Uterus (tissue), 3 donors: ENCODE measurements at regions not wholly inside any gene's neighbourhood (a gene's known extent, or its start where the extent isn't known, plus 50 kb on each side); places are given as distances from the start of the nearest gene placed in this dataset.

ENCODE experiments used
- DNase-seq, 2 donors: peaks; one replicate each; pipeline ENCODE4 v3.0.0-alpha.2; 2019 to 2020
- H3K27ac ChIP-seq, 2 donors: fragments of 200-600 bp; sonication (generic); 1 replicate in 1 of 2; 2 replicates in 1 of 2; pipeline ENCODE4 v1.5.1; 2016 to 2018
- H3K27me3 ChIP-seq, 2 donors: fragments of 200-600 bp; sonication (generic); one replicate each; pipeline ENCODE4 v1.5.1; 2018 to 2019; ENCODE audit warnings: control low read depth in 1 of 2
- H3K36me3 ChIP-seq, 2 donors: fragments of 200-600 bp; sonication (generic); one replicate each; pipeline ENCODE4 v1.5.1; 2019; ENCODE audit warnings: control low read depth in 1 of 2
- H3K4me1 ChIP-seq, 2 donors: fragments of 200-600 bp; sonication (generic); one replicate each; pipeline ENCODE4 v1.5.1; 2018 to 2019; ENCODE audit warnings: control low read depth in 1 of 2
- H3K4me3 ChIP-seq, 2 donors: fragments of 200-600 bp; sonication (generic); 1 replicate in 1 of 2; 2 replicates in 1 of 2; pipeline ENCODE4 v1.5.1; 2018 to 2019; ENCODE audit warnings: mild to moderate bottlenecking in 1 of 2
- H3K9me3 ChIP-seq, 2 donors: fragments of 200-600 bp; sonication (generic); one replicate each; pipeline ENCODE4 v1.5.1; 2019; ENCODE audit warnings: control low read depth in 1 of 2
- POLR2A ChIP-seq, 2 donors: fragments of 450-650 bp; IDR thresholded peaks; one replicate each; pipeline ENCODE4 v1.6.1; 2016; ENCODE audit warnings: antibody characterized with exemption in 2 of 2, mild to moderate bottlenecking in 1 of 2, moderate library complexity in 1 of 2
- intact Hi-C: fragments of 100-400 bp; cut with DNase I; formaldehyde crosslinking; loops from one replicate; pipeline ENCODE4 v1.15.1; 2023; ENCODE audit warnings: low total_unique reads
- TF ChIP-seq, protein P1 (sequence below), 4 experiments: fragments of 200-600 bp in 2 of 4; fragments of 450-650 bp in 2 of 4; sonication (generic) in 2 of 4; IDR thresholded peaks; one replicate each; pipeline ENCODE4 v1.5.1; 2016 to 2019; ENCODE audit warnings: antibody characterized with exemption in 4 of 4, mild to moderate bottlenecking in 2 of 4, moderate library complexity in 1 of 4
- donor health status: DM: yes; HTN: yes; CAD: no.

DNA sequence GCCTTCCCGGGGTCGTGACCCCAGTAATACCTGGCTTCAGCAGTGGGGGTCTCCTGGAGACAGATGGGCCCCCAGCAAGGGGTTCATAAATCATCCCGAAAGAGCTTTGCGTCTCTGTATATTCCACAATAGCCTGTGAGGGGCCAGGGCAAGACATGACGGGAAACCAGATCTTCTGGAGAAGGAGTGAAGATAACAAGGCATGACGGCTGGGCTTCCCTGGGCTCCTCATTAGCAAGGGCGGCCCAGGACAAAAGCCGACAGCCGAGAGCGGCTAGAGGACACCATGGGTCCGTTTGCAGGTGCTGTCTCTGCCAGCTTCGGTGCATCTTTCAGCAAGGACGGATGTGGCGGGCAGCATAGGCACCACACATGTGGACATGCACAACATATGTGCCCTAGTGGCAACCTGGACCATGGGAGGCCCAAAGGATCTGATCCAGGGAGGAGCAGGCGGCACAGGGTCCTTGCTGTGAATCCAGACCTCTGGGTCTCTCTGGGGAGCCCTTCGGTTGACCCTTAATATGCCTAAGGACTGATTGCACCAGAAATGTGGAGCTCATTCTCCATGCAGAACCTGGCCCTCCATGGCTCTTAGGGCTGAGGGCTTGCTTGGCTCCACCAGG lies 136.9 kb upstream of the FOXF1 start:
- TF ChIP-seq POLR2A (IDR thresholded peaks at IDR 0.05) = no peak
- TF ChIP-seq, protein P1, sequence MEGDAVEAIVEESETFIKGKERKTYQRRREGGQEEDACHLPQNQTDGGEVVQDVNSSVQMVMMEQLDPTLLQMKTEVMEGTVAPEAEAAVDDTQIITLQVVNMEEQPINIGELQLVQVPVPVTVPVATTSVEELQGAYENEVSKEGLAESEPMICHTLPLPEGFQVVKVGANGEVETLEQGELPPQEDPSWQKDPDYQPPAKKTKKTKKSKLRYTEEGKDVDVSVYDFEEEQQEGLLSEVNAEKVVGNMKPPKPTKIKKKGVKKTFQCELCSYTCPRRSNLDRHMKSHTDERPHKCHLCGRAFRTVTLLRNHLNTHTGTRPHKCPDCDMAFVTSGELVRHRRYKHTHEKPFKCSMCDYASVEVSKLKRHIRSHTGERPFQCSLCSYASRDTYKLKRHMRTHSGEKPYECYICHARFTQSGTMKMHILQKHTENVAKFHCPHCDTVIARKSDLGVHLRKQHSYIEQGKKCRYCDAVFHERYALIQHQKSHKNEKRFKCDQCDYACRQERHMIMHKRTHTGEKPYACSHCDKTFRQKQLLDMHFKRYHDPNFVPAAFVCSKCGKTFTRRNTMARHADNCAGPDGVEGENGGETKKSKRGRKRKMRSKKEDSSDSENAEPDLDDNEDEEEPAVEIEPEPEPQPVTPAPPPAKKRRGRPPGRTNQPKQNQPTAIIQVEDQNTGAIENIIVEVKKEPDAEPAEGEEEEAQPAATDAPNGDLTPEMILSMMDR (IDR thresholded peaks at IDR 0.05) = no peak
- Histone ChIP-seq H3K36me3 (no peaks in the 10 kb centered on the region), H3K4me1 (no peaks in the 10 kb centered on the region), H3K27me3 (no peaks in the 10 kb centered on the region), H3K9me3 (no peaks in the 10 kb centered on the region), H3K4me3 (no peak overlapping the region), H3K27ac (no peak overlapping the region)
- intact Hi-C loops = no loop called here
- no peak for DNase-seq

DNA sequence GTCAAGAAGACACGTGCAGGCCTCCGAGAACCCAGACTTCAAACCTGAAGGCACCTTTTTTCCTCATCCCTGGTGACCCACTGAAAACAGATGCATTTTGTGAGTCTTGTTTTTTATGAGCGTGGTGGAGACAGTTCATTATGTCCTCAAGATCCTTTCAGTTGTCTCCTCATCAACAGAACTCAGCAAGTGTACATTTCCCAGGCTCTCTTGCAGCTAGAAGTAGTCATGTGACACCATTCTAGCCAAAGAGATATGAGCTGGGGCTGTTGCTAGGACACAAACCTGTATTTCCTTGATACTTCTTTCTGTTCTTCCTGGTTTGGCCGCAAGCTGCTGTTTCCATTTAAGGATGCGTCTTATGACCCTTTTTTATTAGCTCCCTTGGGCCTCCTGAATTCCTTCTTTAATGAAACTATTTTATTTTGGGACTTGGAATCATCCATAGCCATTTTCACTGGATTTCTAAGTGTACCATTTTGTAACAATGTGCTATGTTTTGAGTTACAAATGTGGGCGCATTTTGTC lies 135.7 kb upstream of the FOXF1 start:
- intact Hi-C loops = no loop called here

DNA sequence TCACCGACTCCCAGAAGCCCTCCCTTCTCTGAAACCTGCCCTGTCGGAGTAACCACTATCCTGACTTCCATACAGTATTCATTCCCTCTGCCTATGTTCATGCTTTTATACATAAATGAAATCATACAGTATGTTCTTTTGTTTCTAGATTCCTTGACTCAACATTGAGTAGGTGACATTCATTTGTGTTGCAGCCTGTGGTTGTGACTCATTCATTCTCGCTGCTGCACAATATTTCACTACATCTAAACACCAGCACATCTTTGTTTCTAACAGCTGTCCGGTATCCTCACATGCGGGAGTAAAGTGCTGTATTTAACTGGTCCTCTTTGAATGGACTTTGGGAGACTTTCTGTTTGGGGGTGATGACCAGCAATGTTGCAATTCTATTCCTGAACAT lies 135.0 kb upstream of the FOXF1 start:
- no peak for DNase-seq
- H3K36me3 ChIP-seq = no peaks in the 10 kb centered on the region
- H3K9me3 ChIP-seq = no peaks in the 10 kb centered on the region
- H3K27me3 ChIP-seq = no peaks in the 10 kb centered on the region
- H3K4me1 ChIP-seq = no peaks in the 10 kb centered on the region
- TF ChIP-seq, protein P1 (IDR thresholded peaks at IDR 0.05) = no peak
- TF ChIP-seq POLR2A (IDR thresholded peaks at IDR 0.05) = no peak
- H3K4me3 ChIP-seq = no peak overlapping the region
- H3K27ac ChIP-seq = no peak overlapping the region
- intact Hi-C loops = no loop called here

More for the DNA sequence above, 135.7 kb upstream of the FOXF1 start:
- no peak overlapping the region for H3K4me3 ChIP-seq
- H3K27ac ChIP-seq = no peak overlapping the region
- TF ChIP-seq, protein P1 (IDR thresholded peaks at IDR 0.05) = no peak
- no peak for TF ChIP-seq POLR2A (IDR thresholded peaks at IDR 0.05)
- no peaks in the 10 kb centered on the region for H3K9me3 ChIP-seq
- H3K4me1 ChIP-seq = no peaks in the 10 kb centered on the region
- no peaks in the 10 kb centered on the region for H3K27me3 ChIP-seq
- H3K36me3 ChIP-seq = no peaks in the 10 kb centered on the region
- no peak for DNase-seq

DNA sequence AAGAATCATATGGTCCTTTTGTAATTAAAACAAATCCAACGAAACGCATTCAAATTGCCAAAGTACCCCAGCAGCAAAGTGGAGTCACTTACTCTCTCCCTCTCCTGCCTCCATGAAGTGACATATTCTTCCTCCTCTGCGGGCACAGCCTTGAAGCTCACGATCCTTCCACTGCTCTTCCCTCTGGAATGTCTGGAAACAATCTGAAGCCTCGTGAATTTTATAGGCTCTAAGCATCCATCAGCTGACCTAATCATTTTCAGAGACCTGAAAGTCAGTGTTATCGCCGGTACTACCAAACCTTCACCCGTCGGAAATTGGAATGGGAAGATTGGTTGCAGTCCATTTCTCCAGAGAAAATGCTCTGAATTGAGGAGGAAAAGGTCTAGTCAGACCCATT lies 134.5 kb upstream of the FOXF1 start:
- H3K27me3 ChIP-seq = no peaks in the 10 kb centered on the region
- H3K9me3 ChIP-seq = no peaks in the 10 kb centered on the region
- no peaks in the 10 kb centered on the region for H3K4me1 ChIP-seq
- H3K36me3 ChIP-seq = no peaks in the 10 kb centered on the region
- no peak overlapping the region for H3K27ac ChIP-seq
- intact Hi-C loops = no loop called here
- H3K4me3 ChIP-seq = no peak overlapping the region
- no peak for TF ChIP-seq POLR2A (IDR thresholded peaks at IDR 0.05)
- TF ChIP-seq, protein P1 (IDR thresholded peaks at IDR 0.05) = no peak
- DNase-seq = no peak

DNA sequence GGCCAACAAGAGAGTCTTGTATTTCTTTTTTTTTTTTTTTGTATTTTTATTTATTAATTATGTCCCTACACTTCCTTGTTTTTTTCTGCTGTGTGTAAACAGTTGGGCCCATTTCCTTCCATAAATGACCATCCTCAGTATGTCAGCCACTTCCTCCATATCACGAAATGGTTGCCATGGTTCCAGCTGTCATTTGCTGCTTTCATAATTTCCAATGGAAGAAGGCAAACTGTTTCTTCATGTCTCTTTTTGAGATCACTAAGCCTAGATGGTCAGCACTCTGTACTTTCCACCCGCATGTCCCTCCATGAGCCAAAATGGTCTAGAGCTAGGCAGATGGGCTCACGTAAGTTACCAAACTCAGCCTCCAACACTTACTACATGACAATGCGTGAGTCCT lies 133.5 kb upstream of the FOXF1 start:
- intact Hi-C loops = no loop called here
- H3K27ac ChIP-seq = no peak overlapping the region
- TF ChIP-seq, protein P1 (IDR thresholded peaks at IDR 0.05) = no peak
- no peak for TF ChIP-seq POLR2A (IDR thresholded peaks at IDR 0.05)

More for the DNA sequence above, 133.5 kb upstream of the FOXF1 start:
- H3K36me3 ChIP-seq = no peaks in the 10 kb centered on the region
- H3K4me1 ChIP-seq = no peaks in the 10 kb centered on the region
- H3K27me3 ChIP-seq = no peaks in the 10 kb centered on the region
- H3K9me3 ChIP-seq = no peaks in the 10 kb centered on the region
- no peak overlapping the region for H3K4me3 ChIP-seq
- DNase-seq = no peak
